ENCODE measurements at regions not wholly inside any gene's neighbourhood (a gene's known extent, or its start where the extent isn't known, plus 50 kb on each side); places are given as distances from the start of the nearest gene placed in this dataset.

GRCh38 chr4:36000941-36001557 lies 243.3 kb downstream of the ARAP2 start:
- H3K27ac ChIP-seq, result no peak overlapping the region
- intact Hi-C loops (cut with DNase I), result no loop called here
- WGBS, 4 donors, result 21 to 47% (median 31%) methylated on average over 3 of the region's 3 CpGs
- H3K9me3 ChIP-seq (replicated peaks in 1 of 3), result peaks cover 0 to 8% (median 0%) of the 10 kb centered on the region in 3 donors
- H3K4me1 ChIP-seq (replicated peaks in 1 of 2), result no peaks in the 10 kb centered on the region
- no peaks in the 10 kb centered on the region for H3K36me3 ChIP-seq (replicated peaks in 1 of 2)
- H3K27me3 ChIP-seq, result no peaks in the 10 kb centered on the region
- no peak for TF ChIP-seq POLR2A (IDR thresholded peaks at IDR 0.05)
- no peak for TF ChIP-seq CTCF (IDR thresholded peaks at IDR 0.05)
- H3K4me3 ChIP-seq, result no peak overlapping the region
- no peak for DNase-seq

GRCh38 chr4:36003051-36003450 lies 241.3 kb downstream of the ARAP2 start:
- no peak for DNase-seq
- TF ChIP-seq CTCF (IDR thresholded peaks at IDR 0.05), result no peak
- 87 to 94% (median 88%) methylated on average over 12 of the region's 12 CpGs for WGBS, 4 donors

GRCh38 chr4:36004204-36004851 lies 240.0 kb downstream of the ARAP2 start:
- no peak for DNase-seq
- Histone ChIP-seq H3K36me3 (replicated peaks in 1 of 2) (no peaks in the 10 kb centered on the region), H3K9me3 (replicated peaks in 1 of 3) (peaks cover 0 to 8% (median 0%) of the 10 kb centered on the region in 3 donors), H3K4me3 (no peak overlapping the region), H3K27ac (no peak overlapping the region), H3K4me1 (replicated peaks in 1 of 2) (no peaks in the 10 kb centered on the region), H3K27me3 (no peaks in the 10 kb centered on the region)
- WGBS, 4 donors, result 47 to 70% (median 52%) methylated on average over 2 of the region's 2 CpGs
- TF ChIP-seq CTCF (IDR thresholded peaks at IDR 0.05), result no peak
- TF ChIP-seq POLR2A (IDR thresholded peaks at IDR 0.05), result no peak
- intact Hi-C loops (cut with DNase I), result no loop called here

More at GRCh38 chr4:36003051-36003450, 241.3 kb downstream of the ARAP2 start:
- H3K36me3 ChIP-seq (replicated peaks in 1 of 2), result no peaks in the 10 kb centered on the region
- H3K4me1 ChIP-seq (replicated peaks in 1 of 2), result no peaks in the 10 kb centered on the region
- no peak overlapping the region for H3K27ac ChIP-seq
- no peak overlapping the region for H3K4me3 ChIP-seq
- H3K27me3 ChIP-seq, result no peaks in the 10 kb centered on the region
- intact Hi-C loops (cut with DNase I), result no loop called here
- H3K9me3 ChIP-seq (replicated peaks in 1 of 3), result peaks cover 0 to 8% (median 0%) of the 10 kb centered on the region in 3 donors

- intact Hi-C loops (cut with DNase I), result no loop called here
- H3K9me3 ChIP-seq (replicated peaks in 1 of 3), result peaks cover 0 to 8% (median 0%) of the 10 kb centered on the region in 3 donors
- no peak overlapping the region for H3K4me3 ChIP-seq
- H3K4me1 ChIP-seq (replicated peaks in 1 of 2), result no peaks in the 10 kb centered on the region
- no peak overlapping the region for H3K27ac ChIP-seq
- no peaks in the 10 kb centered on the region for H3K36me3 ChIP-seq (replicated peaks in 1 of 2)
- TF ChIP-seq CTCF (IDR thresholded peaks at IDR 0.05) (no peak), POLR2A (IDR thresholded peaks at IDR 0.05) (no peak)
- no peak for DNase-seq
- H3K27me3 ChIP-seq, result no peaks in the 10 kb centered on the region
- 58 to 72% (median 61%) methylated on average over 5 of the region's 5 CpGs for WGBS, 4 donors
Observed at GRCh38 chr4:36006226-36006625, 238.1 kb downstream of the ARAP2 start.

Measured in adrenal gland (tissue), 9 donors.